Aorta (tissue), 5 donors: ENCODE measurements at regions not wholly inside any gene's neighbourhood (a gene's known extent, or its start where the extent isn't known, plus 50 kb on each side); places are given as distances from the start of the nearest gene placed in this dataset.

Source experiments
- ATAC-seq: fragments of 200-7000 bp; cut with Tn5 transposase; one replicate; pipeline ENCODE4 v1.9.1; 2022; ENCODE audit warnings: moderate library complexity; ENCODE audit not compliant: low FRiP score
- DNase-seq, 2 donors: peaks; one replicate each; pipeline ENCODE4 v3.0.0-alpha.2; 2020
- H3K27ac ChIP-seq, 2 donors: one replicate each; pipeline ENCODE4 v1.5.1; 2013; ENCODE audit warnings: low read length in 2 of 2, mild to moderate bottlenecking in 2 of 2, moderate library complexity in 2 of 2, control low read depth in 1 of 2, inconsistent platforms in 1 of 2, low read depth in 1 of 2
- H3K27me3 ChIP-seq, 2 donors: one replicate each; pipeline ENCODE4 v1.6.1; 2013; ENCODE audit warnings: control low read depth in 1 of 2, low read length in 1 of 2, mild to moderate bottlenecking in 1 of 2, moderate library complexity in 1 of 2; ENCODE audit not compliant: insufficient read depth in 2 of 2, control insufficient read depth in 1 of 2
- H3K36me3 ChIP-seq, 2 donors: one replicate each; pipeline ENCODE4 v1.6.1; 2013; ENCODE audit warnings: control low read depth in 1 of 2, low read length in 1 of 2, mild to moderate bottlenecking in 1 of 2; ENCODE audit not compliant: insufficient read depth in 2 of 2, control insufficient read depth in 1 of 2
- H3K4me1 ChIP-seq, 2 donors: one replicate each; pipeline ENCODE4 v1.6.1; 2013; ENCODE audit warnings: low read length in 2 of 2, control low read depth in 1 of 2, mild to moderate bottlenecking in 1 of 2, moderate library complexity in 1 of 2; ENCODE audit not compliant: insufficient read depth in 2 of 2, control insufficient read depth in 1 of 2
- H3K4me3 ChIP-seq, 2 donors: one replicate each; pipeline ENCODE4 v1.5.1; 2013; ENCODE audit warnings: low read length in 2 of 2, control low read depth in 1 of 2, mild to moderate bottlenecking in 1 of 2
- H3K9me3 ChIP-seq: one replicate; pipeline ENCODE4 v1.6.1; 2013; ENCODE audit warnings: mild to moderate bottlenecking, low read length; ENCODE audit not compliant: control insufficient read depth
- WGBS, 2 donors: extraction: QIAGEN DNeasy Blood & Tissue Kit; methylation state at CpG; one replicate each; pipeline ENCODE4 v1.1.7; 2013; 5-methylcytosine and 5-hydroxymethylcytosine counted together
- intact Hi-C, 2 donors: fragments of 100-400 bp; cut with DNase I; formaldehyde crosslinking; loops; one replicate each; pipeline versions ENCODE4 v1.14.2 to v1.15.0; 2022
- donor health status: healthy with polysubstance abuse.
- donor health status: Bipolar disorder and iron deficiency.
- donor health status: DM: no; HTN: no; CAD: no.
- donor health status: DM: no; HTN: no; CAD: no.
- donor health status: DM: yes; HTN: yes; CAD: no.

DNA sequence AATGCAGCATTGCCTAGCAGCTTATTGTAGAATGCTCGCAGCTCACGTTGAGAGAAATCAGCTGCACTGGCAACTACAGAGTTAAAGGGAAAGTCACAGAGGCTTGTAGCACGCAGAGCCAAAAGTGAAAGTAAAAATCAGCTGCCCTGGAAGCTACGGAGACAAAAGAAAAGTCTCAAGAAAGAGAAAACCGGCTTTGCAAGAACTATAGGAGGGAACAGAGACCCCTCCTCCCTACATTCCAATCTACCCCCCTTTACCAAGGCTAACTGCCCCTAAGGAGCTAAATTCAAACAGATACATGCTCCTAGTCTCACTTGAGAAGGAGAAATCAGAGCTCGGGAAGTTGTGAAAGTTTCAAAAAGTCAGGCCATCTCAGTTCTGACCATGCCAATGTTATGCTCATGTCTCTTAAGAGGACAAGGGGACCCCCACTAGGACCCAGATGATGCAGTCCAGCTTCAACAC, 900.4 kb downstream of the NLGN4Y start:
- no peaks in the 10 kb centered on the region for H3K9me3 ChIP-seq
- 0% methylated on average over 6 of the region's 6 CpGs; no CpG with 5 or more reads in 1 of the 2 donors for WGBS, 2 donors
- no peaks in the 10 kb centered on the region for H3K4me1 ChIP-seq
- DNase-seq (no peak), ATAC-seq (no peak)
- no peaks in the 10 kb centered on the region for H3K36me3 ChIP-seq
- no peaks in the 10 kb centered on the region for H3K27me3 ChIP-seq
- peak overlapping the region in 1 of 2 donors; percentile 54 for H3K27ac ChIP-seq
- peak overlapping the region in 1 of 2 donors; percentile 76 for H3K4me3 ChIP-seq
- intact Hi-C loops, result no loop called here

GRCh38 chrY:15440021-15440695, 915.8 kb downstream of the NLGN4Y start:
- H3K9me3 ChIP-seq, result no peaks in the 10 kb centered on the region
- no peak for DNase-seq
- no peak overlapping the region for H3K27ac ChIP-seq
- H3K36me3 ChIP-seq, result no peaks in the 10 kb centered on the region
- H3K4me3 ChIP-seq, result no peak overlapping the region
- H3K27me3 ChIP-seq, result no peaks in the 10 kb centered on the region
- no peak for ATAC-seq
- intact Hi-C loops, result no loop called here
- WGBS, 2 donors, result 69% methylated on average over 4 of the region's 4 CpGs; no CpG with 5 or more reads in 1 of the 2 donors
- no peaks in the 10 kb centered on the region for H3K4me1 ChIP-seq

DNA sequence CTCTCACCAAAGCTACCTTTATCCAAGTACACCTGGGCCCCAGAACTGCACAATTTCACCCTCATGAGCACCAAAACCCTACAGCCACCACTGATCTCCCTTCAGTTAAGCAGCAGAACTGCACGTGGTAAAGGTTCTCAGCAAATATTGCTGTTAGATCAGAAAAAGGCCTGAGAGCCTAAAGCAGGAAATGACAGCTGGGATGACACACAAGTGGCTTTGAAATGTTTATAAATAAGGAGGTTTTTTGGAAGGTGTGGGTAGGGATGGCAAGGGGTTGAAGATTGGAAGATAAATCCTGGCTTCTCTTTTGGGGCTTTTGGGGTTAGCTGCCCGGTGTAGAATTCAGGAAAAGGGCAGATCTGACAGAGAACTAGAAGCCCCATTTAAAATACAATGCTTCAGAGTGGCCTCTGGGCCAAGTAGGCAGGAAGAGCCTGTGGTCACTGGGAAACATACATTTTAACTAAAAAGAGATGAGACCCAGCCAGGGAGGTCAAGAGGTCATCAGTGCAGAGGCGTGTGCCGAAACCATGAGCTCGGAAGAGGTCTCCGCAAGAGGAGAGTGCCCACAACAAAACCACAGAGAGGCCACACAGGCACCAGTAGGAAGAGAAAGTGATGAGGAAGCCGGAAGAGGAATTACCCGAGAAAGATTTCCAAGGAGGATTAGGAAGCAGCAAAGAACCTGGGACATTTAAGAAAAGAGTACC, 916.5 kb downstream of the NLGN4Y start:
- ATAC-seq (no peak), DNase-seq (no peak)
- WGBS, 2 donors, result 82% methylated on average over 8 of the region's 8 CpGs; no CpG with 5 or more reads in 1 of the 2 donors
- no peaks in the 10 kb centered on the region for H3K4me1 ChIP-seq
- H3K4me3 ChIP-seq, result no peak overlapping the region
- H3K36me3 ChIP-seq, result no peaks in the 10 kb centered on the region
- no peaks in the 10 kb centered on the region for H3K9me3 ChIP-seq
- H3K27ac ChIP-seq, result no peak overlapping the region
- intact Hi-C loops, result no loop called here
- H3K27me3 ChIP-seq, result no peaks in the 10 kb centered on the region

GRCh38 chrY:15441878-15442277, 917.5 kb downstream of the NLGN4Y start:
- intact Hi-C loops, result no loop called here
- no peak for ATAC-seq
- Histone ChIP-seq H3K27ac (no peak overlapping the region), H3K9me3 (no peaks in the 10 kb centered on the region), H3K4me3 (no peak overlapping the region), H3K36me3 (no peaks in the 10 kb centered on the region), H3K4me1 (no peaks in the 10 kb centered on the region), H3K27me3 (no peaks in the 10 kb centered on the region)
- DNase-seq, result no peak
- 85% methylated on average over 1 of the region's 1 CpG; no CpG with 5 or more reads in 1 of the 2 donors for WGBS, 2 donors

DNA sequence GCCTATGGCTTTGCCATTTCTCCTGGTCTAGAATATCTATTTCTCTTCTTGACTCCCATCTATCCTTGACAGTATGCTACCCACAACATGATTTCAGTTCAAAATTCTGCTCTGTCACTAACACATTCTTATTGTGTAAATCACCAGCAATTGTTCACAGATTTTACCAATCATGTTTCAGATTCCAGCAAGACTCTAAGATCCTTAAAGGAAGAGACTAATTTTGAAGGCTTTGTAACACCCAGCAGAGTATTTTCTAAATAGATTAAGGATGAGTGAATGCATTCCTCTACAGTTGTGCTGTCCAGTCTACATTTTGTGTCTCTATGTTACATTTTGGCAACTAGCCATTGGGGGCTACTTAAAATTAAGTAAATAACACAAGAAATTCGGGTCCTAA, 921.5 kb downstream of the NLGN4Y start:
- WGBS, 2 donors, result 53% methylated on average over 1 of the region's 1 CpG; no CpG with 5 or more reads in 1 of the 2 donors
- Histone ChIP-seq H3K27ac (no peak overlapping the region), H3K27me3 (no peaks in the 10 kb centered on the region), H3K4me3 (no peak overlapping the region), H3K4me1 (no peaks in the 10 kb centered on the region), H3K36me3 (no peaks in the 10 kb centered on the region), H3K9me3 (no peaks in the 10 kb centered on the region)
- DNase-seq, result no peak
- intact Hi-C loops, result no loop called here
- ATAC-seq, result no peak

- DNase-seq (no peak), ATAC-seq (no peak)
- intact Hi-C loops, result no loop called here
- Histone ChIP-seq H3K4me1 (no peaks in the 10 kb centered on the region), H3K9me3 (no peaks in the 10 kb centered on the region), H3K27me3 (no peaks in the 10 kb centered on the region), H3K4me3 (no peak overlapping the region), H3K36me3 (no peaks in the 10 kb centered on the region), H3K27ac (no peak overlapping the region)
Observed at GRCh38 chrY:15446861-15447260, 922.5 kb downstream of the NLGN4Y start.

GRCh38 chrY:15447959-15448358, 923.6 kb downstream of the NLGN4Y start:
- intact Hi-C loops, result no loop called here
- Histone ChIP-seq H3K36me3 (no peaks in the 10 kb centered on the region), H3K9me3 (no peaks in the 10 kb centered on the region), H3K4me3 (no peak overlapping the region), H3K27me3 (no peaks in the 10 kb centered on the region), H3K27ac (no peak overlapping the region), H3K4me1 (no peaks in the 10 kb centered on the region)
- WGBS, 2 donors, result 95% methylated on average over 4 of the region's 4 CpGs; no CpG with 5 or more reads in 1 of the 2 donors
- ATAC-seq (no peak), DNase-seq (no peak)

DNA sequence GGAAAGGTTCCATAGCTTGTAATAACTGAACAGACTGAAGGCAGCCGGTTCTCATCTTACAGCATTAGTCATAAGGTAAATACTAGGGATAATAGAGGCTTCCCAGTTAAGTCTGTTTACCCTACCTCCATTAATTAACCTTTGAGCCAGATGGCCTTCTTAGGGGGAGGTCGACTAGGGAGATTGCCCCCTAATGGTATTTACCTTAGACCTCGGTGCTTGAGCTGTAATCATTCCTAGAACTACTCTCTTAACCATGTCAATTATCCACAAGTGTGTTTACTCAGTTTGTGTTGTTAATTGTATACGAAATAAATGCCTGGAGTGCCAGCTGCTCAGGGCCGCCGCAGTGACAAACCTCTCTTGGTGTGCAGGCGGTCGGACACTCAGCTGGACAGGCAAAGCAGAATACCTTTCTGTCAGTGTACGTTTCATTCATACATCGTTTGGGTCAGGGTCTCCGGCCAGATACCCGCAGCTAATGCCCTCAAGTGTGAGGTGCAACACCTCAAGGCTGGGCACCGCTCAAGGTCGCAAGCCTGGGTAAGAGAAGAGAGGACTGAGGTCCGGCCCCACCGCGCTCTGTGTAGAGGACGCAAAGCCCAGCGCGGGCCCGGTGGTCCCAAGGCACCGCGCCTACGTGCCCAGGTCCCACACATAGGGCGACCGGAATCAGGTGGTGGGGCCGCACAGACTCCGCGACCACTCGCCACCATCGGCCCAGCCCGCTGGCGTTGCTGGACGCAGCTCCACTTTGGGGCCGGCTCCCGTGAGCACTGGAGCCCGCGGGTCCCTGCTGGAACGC, 931.0 kb downstream of the NLGN4Y start:
- H3K4me1 ChIP-seq, result no peaks in the 10 kb centered on the region
- no peak for DNase-seq
- no peak for ATAC-seq
- no peaks in the 10 kb centered on the region for H3K27me3 ChIP-seq
- H3K27ac ChIP-seq, result peak overlapping the region in 1 of 2 donors; percentile 32
- intact Hi-C loops, result no loop called here
- no peaks in the 10 kb centered on the region for H3K9me3 ChIP-seq
- H3K4me3 ChIP-seq, result no peak overlapping the region
- H3K36me3 ChIP-seq, result no peaks in the 10 kb centered on the region
- 48% methylated on average over 39 of the region's 39 CpGs; no CpG with 5 or more reads in 1 of the 2 donors for WGBS, 2 donors
